Pancreas (tissue), 10 donors: ENCODE measurements at regions not wholly inside any gene's neighbourhood (a gene's known extent, or its start where the extent isn't known, plus 50 kb on each side); places are given as distances from the start of the nearest gene placed in this dataset.

ENCODE experiments used
- ATAC-seq, 4 donors: fragments of 200-7000 bp; cut with Tn5 transposase; one replicate each; pipeline versions ENCODE4 v1.8.0 to v1.9.1; 2020; ENCODE audit warnings: mild to moderate bottlenecking in 4 of 4, moderate library complexity in 4 of 4
- DNase-seq, 6 donors: peaks; one replicate each; pipeline ENCODE4 v3.0.0-alpha.2; 2020
- FAIRE-seq: peaks from 2 replicates; lab custom pipeline; 2012; peaks lifted over from hg19 to GRCh38; lab: Jason Lieb, UNC
- H3K27ac ChIP-seq, 4 donors: fragments of 200-600 bp; sonication (generic); 1 replicate in 3 of 4; 2 replicates in 1 of 4; pipeline versions ENCODE4 v1.5.0 to v1.8.0; 2020
- H3K27me3 ChIP-seq, 4 donors: fragments of 200-600 bp; one replicate each; pipeline ENCODE4 v1.8.0; 2021
- H3K36me3 ChIP-seq, 3 donors: fragments of 200-600 bp; sonication (generic) in 1 of 3; one replicate each; pipeline versions ENCODE4 v1.5.0 to v1.8.0; 2020 to 2021
- H3K4me1 ChIP-seq, 3 donors: fragments of 200-600 bp; one replicate each; pipeline ENCODE4 v1.8.0; 2021
- H3K4me3 ChIP-seq, 4 donors: fragments of 200-600 bp; sonication (generic) in 2 of 4; one replicate each; pipeline versions ENCODE4 v1.5.0 to v1.8.0; 2020 to 2021
- H3K9me3 ChIP-seq, 4 donors: fragments of 200-600 bp; one replicate each; pipeline ENCODE4 v1.8.0; 2021
- WGBS, 2 donors: extraction: QIAGEN DNeasy Blood & Tissue Kit; methylation state at CpG; one replicate each; pipeline ENCODE4 v1.1.7; 2013; 5-methylcytosine and 5-hydroxymethylcytosine counted together
- intact Hi-C, 3 donors: fragments of 100-400 bp; cut with DNase I; formaldehyde crosslinking; loops; one replicate each; pipeline versions ENCODE4 v1.11.1 to v1.14.2; 2022
- TF ChIP-seq, protein P1 (sequence below), 4 donors: fragments of 200-600 bp; sonication (generic) in 3 of 4; IDR thresholded peaks; one replicate each; pipeline versions ENCODE4 v1.5.0 to v1.8.0; 2021; ENCODE audit warnings: antibody characterized with exemption in 4 of 4
- donor health status: healthy with polysubstance abuse.
- donor health status: DM: no; HTN: no; CAD: no; lungs with moderate emphysema.
- donor health status: DM: no; HTN: no; CAD: no.
- donor health status: control.
- donor health status: control.
- donor health status: Bipolar disorder and iron deficiency.
- donor health status: DM: yes; HTN: yes; CAD: no.
- donor health status: DM: no; HTN: no; CAD: no.
- donor health status: DM: no; HTN: no; CAD: no.
- donor health status: DM: yes; HTN: yes; CAD: no.

GRCh38 chr7:156515911-156516790, 124.4 kb upstream of the RNF32 start:
- H3K36me3 ChIP-seq = no peaks in the 10 kb centered on the region
- no peaks in the 10 kb centered on the region for H3K27me3 ChIP-seq
- ATAC-seq (peak; percentile 76 to 92 (median 88)), DNase-seq (peak in 2 of 6 donors; percentile 28 to 33), FAIRE-seq (no peak)
- peak overlapping the region in 1 of 4 donors; percentile 28 for H3K4me3 ChIP-seq
- TF ChIP-seq, protein P1, sequence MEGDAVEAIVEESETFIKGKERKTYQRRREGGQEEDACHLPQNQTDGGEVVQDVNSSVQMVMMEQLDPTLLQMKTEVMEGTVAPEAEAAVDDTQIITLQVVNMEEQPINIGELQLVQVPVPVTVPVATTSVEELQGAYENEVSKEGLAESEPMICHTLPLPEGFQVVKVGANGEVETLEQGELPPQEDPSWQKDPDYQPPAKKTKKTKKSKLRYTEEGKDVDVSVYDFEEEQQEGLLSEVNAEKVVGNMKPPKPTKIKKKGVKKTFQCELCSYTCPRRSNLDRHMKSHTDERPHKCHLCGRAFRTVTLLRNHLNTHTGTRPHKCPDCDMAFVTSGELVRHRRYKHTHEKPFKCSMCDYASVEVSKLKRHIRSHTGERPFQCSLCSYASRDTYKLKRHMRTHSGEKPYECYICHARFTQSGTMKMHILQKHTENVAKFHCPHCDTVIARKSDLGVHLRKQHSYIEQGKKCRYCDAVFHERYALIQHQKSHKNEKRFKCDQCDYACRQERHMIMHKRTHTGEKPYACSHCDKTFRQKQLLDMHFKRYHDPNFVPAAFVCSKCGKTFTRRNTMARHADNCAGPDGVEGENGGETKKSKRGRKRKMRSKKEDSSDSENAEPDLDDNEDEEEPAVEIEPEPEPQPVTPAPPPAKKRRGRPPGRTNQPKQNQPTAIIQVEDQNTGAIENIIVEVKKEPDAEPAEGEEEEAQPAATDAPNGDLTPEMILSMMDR (IDR thresholded peaks at IDR 0.05) = no peak
- H3K9me3 ChIP-seq = no peaks in the 10 kb centered on the region
- H3K4me1 ChIP-seq = peaks cover 0 to 3% (median 0%) of the 10 kb centered on the region in 3 donors
- H3K27ac ChIP-seq = no peak overlapping the region
- intact Hi-C loops = no loop called here
- WGBS, 2 donors = 31 to 33% methylated on average over 29 of the region's 29 CpGs

DNA sequence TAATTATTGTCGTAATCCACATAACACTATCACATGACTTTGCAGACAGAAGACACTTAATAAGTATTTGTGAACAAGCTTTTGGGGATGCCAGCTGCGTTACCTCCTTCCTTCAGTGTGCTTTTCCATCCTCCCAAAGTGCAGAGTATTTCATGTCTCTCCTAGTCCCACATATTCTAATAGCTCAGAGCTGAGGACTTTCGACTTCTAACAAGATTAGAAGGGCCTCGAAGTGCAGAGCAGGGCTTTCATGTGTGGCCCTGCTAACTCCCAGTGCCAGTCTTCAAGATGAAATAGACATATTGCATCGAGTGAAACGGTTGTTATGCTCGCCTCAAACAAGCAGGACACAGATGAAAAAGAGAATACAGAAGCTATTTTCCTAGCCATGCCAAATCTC, 125.7 kb upstream of the RNF32 start:
- Histone ChIP-seq H3K36me3 (no peaks in the 10 kb centered on the region), H3K27ac (no peak overlapping the region), H3K4me1 (peaks cover 0 to 3% (median 0%) of the 10 kb centered on the region in 3 donors), H3K4me3 (no peak overlapping the region), H3K9me3 (no peaks in the 10 kb centered on the region), H3K27me3 (no peaks in the 10 kb centered on the region)
- intact Hi-C loops = no loop called here
- WGBS, 2 donors = 86 to 92% methylated on average over 7 of the region's 7 CpGs
- FAIRE-seq = no peak
- no peak for ATAC-seq
- TF ChIP-seq, protein P1 (IDR thresholded peaks at IDR 0.05) = no peak
- DNase-seq = no peak

GRCh38 chr7:156511426-156511825, 129.1 kb upstream of the RNF32 start:
- WGBS, 2 donors = 92 to 94% methylated on average over 2 of the region's 2 CpGs
- no peak for ATAC-seq
- intact Hi-C loops = no loop called here

DNA sequence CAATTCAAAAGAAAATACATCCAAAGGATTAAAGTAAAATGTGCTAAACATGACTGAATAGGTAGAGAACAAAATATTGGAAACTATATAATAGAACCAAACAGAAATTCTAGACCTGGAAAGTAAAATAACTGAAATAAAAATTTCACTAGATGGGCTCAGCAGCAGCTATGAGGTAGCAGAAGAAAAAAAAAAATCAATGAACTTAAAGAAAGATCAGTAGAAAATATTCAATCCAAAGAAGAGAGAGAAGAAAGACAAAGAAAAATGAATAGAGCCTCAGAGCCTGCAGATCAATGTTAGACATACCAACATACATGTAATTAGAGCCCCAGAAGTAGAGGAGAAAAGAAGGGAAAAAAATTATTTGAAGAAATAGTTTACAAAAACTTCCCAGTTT, 129.6 kb upstream of the RNF32 start:
- no peak for FAIRE-seq
- no peaks in the 10 kb centered on the region for H3K27me3 ChIP-seq
- H3K9me3 ChIP-seq = no peaks in the 10 kb centered on the region
- H3K4me1 ChIP-seq = peaks cover 0 to 1% (median 0%) of the 10 kb centered on the region in 3 donors
- H3K27ac ChIP-seq = no peak overlapping the region
- no peaks in the 10 kb centered on the region for H3K36me3 ChIP-seq
- H3K4me3 ChIP-seq = no peak overlapping the region
- no peak for ATAC-seq
- DNase-seq = no peak
- intact Hi-C loops = no loop called here
- TF ChIP-seq, protein P1 (IDR thresholded peaks at IDR 0.05) = no peak

More at GRCh38 chr7:156511426-156511825, 129.1 kb upstream of the RNF32 start:
- DNase-seq (no peak), FAIRE-seq (no peak)
- no peak overlapping the region for H3K27ac ChIP-seq
- H3K36me3 ChIP-seq = no peaks in the 10 kb centered on the region
- no peaks in the 10 kb centered on the region for H3K9me3 ChIP-seq
- peaks cover 0 to 3% (median 0%) of the 10 kb centered on the region in 3 donors for H3K4me1 ChIP-seq
- no peak overlapping the region for H3K4me3 ChIP-seq
- TF ChIP-seq, protein P1 (IDR thresholded peaks at IDR 0.05) = no peak
- H3K27me3 ChIP-seq = no peaks in the 10 kb centered on the region

GRCh38 chr7:156509216-156509615, 131.4 kb upstream of the RNF32 start:
- no peak for FAIRE-seq
- DNase-seq = no peak
- Histone ChIP-seq H3K9me3 (no peaks in the 10 kb centered on the region), H3K36me3 (no peaks in the 10 kb centered on the region), H3K4me3 (no peak overlapping the region), H3K4me1 (no peaks in the 10 kb centered on the region), H3K27me3 (no peaks in the 10 kb centered on the region), H3K27ac (no peak overlapping the region)
- 87 to 91% methylated on average over 3 of the region's 3 CpGs for WGBS, 2 donors
- ATAC-seq = no peak
- intact Hi-C loops = no loop called here
- TF ChIP-seq, protein P1 (IDR thresholded peaks at IDR 0.05) = no peak
